GM12878 (cell line): ENCODE measurements at regions not wholly inside any gene's neighbourhood (a gene's known extent, or its start where the extent isn't known, plus 50 kb on each side); places are given as distances from the start of the nearest gene placed in this dataset.

Experiments used
- ATAC-seq: fragments of 200-7000 bp; cut with Tn5 transposase; 3 replicates; pipeline ENCODE4 v1.9.1; 2020; ENCODE audit warnings: mild to moderate bottlenecking, moderate library complexity
- BruUV-seq: library from RNA; stranded (reverse); fragments of 400-500 nt; replicated peaks from 2 replicates; lab custom pipeline; 2021; lab: Mats Ljungman, UMichigan
- CTCF ChIA-PET: fragments of 300-600 bp; sonication (Branson Sonifier 250); formaldehyde crosslinking; extraction: SDS; loops from one replicate; lab custom pipeline; 2021; ENCODE audit warnings: inconsistent platforms; lab: Yijun Ruan, JAX
- POLR2A ChIA-PET: fragments of 350-600 bp; formaldehyde crosslinking; extraction: SDS; loops from one replicate; lab custom pipeline; 2021; ENCODE audit warnings: inconsistent platforms; lab: Charles Lee
- RAD21 ChIA-PET: fragments of 300-600 bp; sonication (Branson Sonifier 250); formaldehyde crosslinking; loops from one replicate; lab custom pipeline; 2023; ENCODE audit warnings: antibody characterized with exemption; ENCODE audit not compliant: unreplicated experiment; lab: Charles Lee
- SMC1A ChIA-PET: fragments of 300-600 bp; sonication (Branson Sonifier 250); formaldehyde crosslinking; loops from one replicate; lab custom pipeline; 2023; ENCODE audit not compliant: unreplicated experiment, uncharacterized antibody; lab: Charles Lee
- DNase-seq: peaks from one replicate; pipeline ENCODE4 v3.0.0-alpha.2; 2011; ENCODE audit warnings: low read depth, low spot score
- FAIRE-seq: peaks from 3 replicates; lab custom pipeline; 2011; peaks lifted over from hg19 to GRCh38; lab: Jason Lieb, UNC
- H2AFZ ChIP-seq: 2 replicates; pipeline ENCODE4 v1.6.0; 2011; ENCODE audit warnings: low read depth, low read length, control low read depth; ENCODE audit not compliant: control insufficient read depth
- H3K27ac ChIP-seq: 2 replicates; pipeline ENCODE4 v1.5.1; 2011; ENCODE audit warnings: control low read depth; ENCODE audit not compliant: control insufficient read depth, insufficient read depth
- H3K27me3 ChIP-seq, 2 experiments: replicated peaks in 1 of 2; 2 replicates each; pipeline versions ENCODE4 v1.6.0 to v1.6.1; 2011; ENCODE audit warnings: low read length in 1 of 2; ENCODE audit not compliant: control insufficient read depth in 2 of 2, insufficient read depth in 2 of 2
- H3K36me3 ChIP-seq, 2 experiments: 2 replicates each; pipeline ENCODE4 v1.5.1; 2011; ENCODE audit warnings: low read length in 1 of 2; ENCODE audit not compliant: control insufficient read depth in 2 of 2, insufficient read depth in 2 of 2
- H3K4me1 ChIP-seq: 2 replicates; pipeline ENCODE4 v1.6.1; 2011; ENCODE audit warnings: mild to moderate bottlenecking, low read length, moderate library complexity, mixed read lengths; ENCODE audit not compliant: control insufficient read depth, insufficient read depth
- H3K4me2 ChIP-seq: 2 replicates; pipeline ENCODE4 v1.6.0; 2011; ENCODE audit warnings: control low read depth; ENCODE audit not compliant: control insufficient read depth, insufficient read depth
- H3K4me3 ChIP-seq: fragments of 200-600 bp; sonication (generic); 2 replicates; pipeline ENCODE4 v1.5.1; 2016
- H3K79me2 ChIP-seq: 2 replicates; pipeline ENCODE4 v1.6.0; 2011; ENCODE audit warnings: low read length; ENCODE audit not compliant: control insufficient read depth, insufficient read depth
- H3K9ac ChIP-seq: 2 replicates; pipeline ENCODE4 v1.8.0; 2011; ENCODE audit warnings: low read length, control low read depth, mixed read lengths; ENCODE audit not compliant: control insufficient read depth, insufficient read depth
- H3K9me3 ChIP-seq: replicated peaks from 3 replicates; pipeline ENCODE4 v1.5.1; 2011; ENCODE audit warnings: mild to moderate bottlenecking, low read length; ENCODE audit not compliant: control insufficient read depth, insufficient read depth
- H4K20me1 ChIP-seq: 2 replicates; pipeline ENCODE4 v1.6.0; 2011; ENCODE audit not compliant: control insufficient read depth, insufficient read depth
- CREM ChIP-seq: IDR thresholded peaks from 2 replicates; pipeline ENCODE4 v1.6.1; 2014; ENCODE audit warnings: antibody characterized with exemption, low read depth
- KDM1A ChIP-seq: fragments of 200-600 bp; sonication (generic); IDR thresholded peaks from 2 replicates; pipeline ENCODE4 v1.6.1; 2016; ENCODE audit warnings: borderline replicate concordance
- LARP7 ChIP-seq: fragments of 450-650 bp; IDR thresholded peaks from 2 replicates; pipeline ENCODE4 v1.6.1; 2017; ENCODE audit warnings: mild to moderate bottlenecking
- MYB ChIP-seq: fragments of 150-350 bp; IDR thresholded peaks from 2 replicates; pipeline ENCODE4 v1.6.1; 2014; ENCODE audit warnings: mild to moderate bottlenecking, low read depth, low read length, borderline replicate concordance
- SUPT20H ChIP-seq: IDR thresholded peaks from 2 replicates; pipeline ENCODE4 v1.6.1; 2011; ENCODE audit warnings: low read depth, mild to moderate bottlenecking, low read length, moderate library complexity, borderline replicate concordance; ENCODE audit not compliant: control insufficient read depth
- WGBS: methylation state at CpG from one replicate; pipeline ENCODE4 v1.1.6; 2016; ENCODE audit warnings: low lambda C conversion rate; ENCODE audit not compliant: insufficient replicate concordance, insufficient coverage; ENCODE audit errors: missing lambda C conversion rate; 5-methylcytosine and 5-hydroxymethylcytosine counted together
- in situ Hi-C: fragments of 300-500 bp; cut with MboI; formaldehyde crosslinking; loops from 9 replicates; pipeline ENCODE4 v1.14.3; 2018; ENCODE audit warnings: mixed read lengths
- intact Hi-C: fragments of 100-400 bp; cut with micrococcal nuclease; formaldehyde crosslinking; loops from one replicate; pipeline ENCODE4 v1.14.2; 2022; ENCODE audit not compliant: unreplicated experiment
- TF ChIP-seq, protein P1 (sequence below): fragments of 450-650 bp; conservative IDR thresholded peaks from 2 replicates; pipeline ENCODE4 v1.6.1; 2017; ENCODE audit warnings: mild to moderate bottlenecking, moderate library complexity

DNA sequence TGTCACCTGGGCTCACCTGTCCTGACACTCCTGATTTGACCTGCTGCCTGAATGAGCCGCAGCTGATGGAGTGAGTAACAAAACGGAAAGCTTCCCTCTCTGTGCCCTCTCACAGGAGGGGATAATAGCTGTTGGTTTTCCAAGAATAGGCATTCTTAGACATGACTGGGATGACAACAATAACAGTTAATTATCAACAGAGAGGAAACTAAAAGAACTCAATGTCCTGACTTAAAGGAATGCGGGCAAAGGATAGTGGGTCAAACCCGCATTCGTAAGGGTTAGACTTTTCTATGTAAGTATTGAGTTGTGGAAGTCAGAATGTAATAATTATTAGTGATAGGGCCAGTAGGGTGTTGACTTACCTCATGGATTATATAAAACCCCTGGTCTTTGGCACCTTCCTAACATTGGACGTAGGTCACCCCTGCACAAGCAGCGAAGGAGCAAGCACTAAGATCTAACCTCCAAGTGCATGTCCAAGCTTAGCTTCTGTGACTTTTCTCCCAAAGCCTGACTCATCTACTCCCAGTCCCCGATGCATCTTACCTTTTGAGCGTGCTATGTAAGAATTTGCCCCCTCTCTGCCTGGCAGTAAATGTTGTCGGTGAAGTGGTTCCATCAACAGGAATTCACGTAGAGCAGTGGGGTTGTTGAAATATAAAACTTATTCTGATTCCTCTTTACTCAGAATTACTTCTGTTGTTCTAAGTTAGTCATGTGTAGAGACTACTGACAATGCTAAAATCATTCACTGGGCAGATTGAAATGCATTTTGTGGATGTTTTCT is 442.3 kb downstream of the FGF9 start:
- Histone ChIP-seq H3K27me3 (no peaks in the 10 kb centered on the region), H3K4me2 (no peak overlapping the region), H3K36me3 (no peaks in the 10 kb centered on the region), H3K9me3 (peaks cover 6% of the 10 kb centered on the region; the same call in 2 of the 3 replicates), H4K20me1 (no peaks in the 10 kb centered on the region), H3K27ac (peak overlapping the region; percentile 78; the same call in 1 of the 2 replicates), H3K4me3 (no peak overlapping the region), H2AFZ (no peak overlapping the region), H3K4me1 (peaks cover 18% of the 10 kb centered on the region), H3K79me2 (no peaks in the 10 kb centered on the region), H3K9ac (no peak overlapping the region)
- intact Hi-C loops: loop anchor here (5.0 kb wide), 1 partner anchor 164 kb away; no protein-coding TSS in a partner anchor
- DNase-seq (no peak), ATAC-seq (no peak), FAIRE-seq (no peak)
- ChIA-PET RAD21 (interaction anchor here (0.6 to 3.1 kb wide), 7 partner anchors 10 to 965 kb away, joined by 3 to 30 read pairs (median 6); no protein-coding TSS in a partner anchor), POLR2A (no interaction called here), CTCF (interaction anchor here (1.0 to 2.3 kb wide), 3 partner anchors 37 to 51 kb away, joined by 4 to 16 read pairs (median 5); no protein-coding TSS in a partner anchor), SMC1A (interaction anchor here (0.9 to 2.5 kb wide), 8 partner anchors 8 to 149 kb away, joined by 3 to 23 read pairs (median 4); no protein-coding TSS in a partner anchor)
- in situ Hi-C loops: no loop called here
- 95% methylated on average over 11 of the region's 11 CpGs for WGBS
- BruUV-seq: no TSS peak
- TF ChIP-seq LARP7: no peak
- no peak for TF ChIP-seq SUPT20H
- TF ChIP-seq KDM1A: no peak
- TF ChIP-seq MYB: no peak
- TF ChIP-seq, protein P1, sequence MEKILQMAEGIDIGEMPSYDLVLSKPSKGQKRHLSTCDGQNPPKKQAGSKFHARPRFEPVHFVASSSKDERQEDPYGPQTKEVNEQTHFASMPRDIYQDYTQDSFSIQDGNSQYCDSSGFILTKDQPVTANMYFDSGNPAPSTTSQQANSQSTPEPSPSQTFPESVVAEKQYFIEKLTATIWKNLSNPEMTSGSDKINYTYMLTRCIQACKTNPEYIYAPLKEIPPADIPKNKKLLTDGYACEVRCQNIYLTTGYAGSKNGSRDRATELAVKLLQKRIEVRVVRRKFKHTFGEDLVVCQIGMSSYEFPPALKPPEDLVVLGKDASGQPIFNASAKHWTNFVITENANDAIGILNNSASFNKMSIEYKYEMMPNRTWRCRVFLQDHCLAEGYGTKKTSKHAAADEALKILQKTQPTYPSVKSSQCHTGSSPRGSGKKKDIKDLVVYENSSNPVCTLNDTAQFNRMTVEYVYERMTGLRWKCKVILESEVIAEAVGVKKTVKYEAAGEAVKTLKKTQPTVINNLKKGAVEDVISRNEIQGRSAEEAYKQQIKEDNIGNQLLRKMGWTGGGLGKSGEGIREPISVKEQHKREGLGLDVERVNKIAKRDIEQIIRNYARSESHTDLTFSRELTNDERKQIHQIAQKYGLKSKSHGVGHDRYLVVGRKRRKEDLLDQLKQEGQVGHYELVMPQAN: no peak
- TF ChIP-seq CREM: no peak
